HL-60 (cell line): ENCODE measurements at regions not wholly inside any gene's neighbourhood (a gene's known extent, or its start where the extent isn't known, plus 50 kb on each side); places are given as distances from the start of the nearest gene placed in this dataset.

Source experiments
- DNase-seq, 2 experiments: peaks; one replicate each; pipeline ENCODE4 v3.0.0-alpha.2; 2010 to 2020; ENCODE audit warnings: low read depth in 1 of 2, low spot score in 1 of 2
- H3K27ac ChIP-seq: fragments of 250-450 bp; sonication (Bioruptor Pico); replicated peaks from 2 replicates; pipeline ENCODE4 v1.5.1; 2020; ENCODE audit warnings: mild to moderate bottlenecking, moderate library complexity
- H3K27me3 ChIP-seq: fragments of 250-450 bp; sonication (Bioruptor Pico); 2 replicates; pipeline ENCODE4 v1.5.1; 2021; ENCODE audit warnings: mild to moderate bottlenecking, moderate library complexity; ENCODE audit not compliant: insufficient read depth, poor library complexity, severe bottlenecking
- H3K4me3 ChIP-seq: replicated peaks from 2 replicates; pipeline ENCODE4 v1.5.1; 2011; ENCODE audit warnings: mild to moderate bottlenecking, control low read depth, low read length; ENCODE audit not compliant: insufficient read depth
- CTCF ChIP-seq: IDR thresholded peaks from one replicate; pipeline ENCODE4 v1.5.1; 2011; ENCODE audit warnings: low read length, control low read depth, inconsistent platforms; ENCODE audit not compliant: insufficient read depth
- GABPA ChIP-seq: IDR thresholded peaks from 2 replicates; pipeline ENCODE4 v1.6.1; 2012; ENCODE audit warnings: low read depth
- POLR2AphosphoS5 ChIP-seq: IDR thresholded peaks from 2 replicates; pipeline ENCODE4 v1.6.1; 2012; ENCODE audit warnings: low read depth
- SPI1 ChIP-seq: IDR thresholded peaks from 2 replicates; pipeline ENCODE4 v1.6.1; 2012; ENCODE audit warnings: low read depth, mild to moderate bottlenecking, borderline replicate concordance
- TF ChIP-seq, protein P1 (sequence below): IDR thresholded peaks from 2 replicates; pipeline ENCODE4 v1.6.1; 2012; ENCODE audit warnings: low read depth; ENCODE audit not compliant: insufficient replicate concordance

GRCh38 chr17:79368521-79368920, 242.3 kb downstream of the RBFOX3 start:
- no peak for DNase-seq
- Histone ChIP-seq H3K4me3 (no peak overlapping the region), H3K27me3 (no peaks in the 10 kb centered on the region), H3K27ac (no peak overlapping the region)
- TF ChIP-seq, protein P1, sequence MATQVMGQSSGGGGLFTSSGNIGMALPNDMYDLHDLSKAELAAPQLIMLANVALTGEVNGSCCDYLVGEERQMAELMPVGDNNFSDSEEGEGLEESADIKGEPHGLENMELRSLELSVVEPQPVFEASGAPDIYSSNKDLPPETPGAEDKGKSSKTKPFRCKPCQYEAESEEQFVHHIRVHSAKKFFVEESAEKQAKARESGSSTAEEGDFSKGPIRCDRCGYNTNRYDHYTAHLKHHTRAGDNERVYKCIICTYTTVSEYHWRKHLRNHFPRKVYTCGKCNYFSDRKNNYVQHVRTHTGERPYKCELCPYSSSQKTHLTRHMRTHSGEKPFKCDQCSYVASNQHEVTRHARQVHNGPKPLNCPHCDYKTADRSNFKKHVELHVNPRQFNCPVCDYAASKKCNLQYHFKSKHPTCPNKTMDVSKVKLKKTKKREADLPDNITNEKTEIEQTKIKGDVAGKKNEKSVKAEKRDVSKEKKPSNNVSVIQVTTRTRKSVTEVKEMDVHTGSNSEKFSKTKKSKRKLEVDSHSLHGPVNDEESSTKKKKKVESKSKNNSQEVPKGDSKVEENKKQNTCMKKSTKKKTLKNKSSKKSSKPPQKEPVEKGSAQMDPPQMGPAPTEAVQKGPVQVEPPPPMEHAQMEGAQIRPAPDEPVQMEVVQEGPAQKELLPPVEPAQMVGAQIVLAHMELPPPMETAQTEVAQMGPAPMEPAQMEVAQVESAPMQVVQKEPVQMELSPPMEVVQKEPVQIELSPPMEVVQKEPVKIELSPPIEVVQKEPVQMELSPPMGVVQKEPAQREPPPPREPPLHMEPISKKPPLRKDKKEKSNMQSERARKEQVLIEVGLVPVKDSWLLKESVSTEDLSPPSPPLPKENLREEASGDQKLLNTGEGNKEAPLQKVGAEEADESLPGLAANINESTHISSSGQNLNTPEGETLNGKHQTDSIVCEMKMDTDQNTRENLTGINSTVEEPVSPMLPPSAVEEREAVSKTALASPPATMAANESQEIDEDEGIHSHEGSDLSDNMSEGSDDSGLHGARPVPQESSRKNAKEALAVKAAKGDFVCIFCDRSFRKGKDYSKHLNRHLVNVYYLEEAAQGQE, result no peak
- TF ChIP-seq SPI1 (no peak), POLR2AphosphoS5 (no peak), GABPA (no peak), CTCF (no peak)

- no peak for TF ChIP-seq CTCF
- TF ChIP-seq, protein P1, result no peak
- TF ChIP-seq GABPA, result no peak
- TF ChIP-seq SPI1, result no peak
- TF ChIP-seq POLR2AphosphoS5, result no peak
- no peak overlapping the region for H3K4me3 ChIP-seq
- H3K27ac ChIP-seq, result no peak overlapping the region
- no peak for DNase-seq
- no peaks in the 10 kb centered on the region for H3K27me3 ChIP-seq
These were observed 243.8 kb downstream of the RBFOX3 start for GRCh38 chr17:79366988-79367571.

DNA sequence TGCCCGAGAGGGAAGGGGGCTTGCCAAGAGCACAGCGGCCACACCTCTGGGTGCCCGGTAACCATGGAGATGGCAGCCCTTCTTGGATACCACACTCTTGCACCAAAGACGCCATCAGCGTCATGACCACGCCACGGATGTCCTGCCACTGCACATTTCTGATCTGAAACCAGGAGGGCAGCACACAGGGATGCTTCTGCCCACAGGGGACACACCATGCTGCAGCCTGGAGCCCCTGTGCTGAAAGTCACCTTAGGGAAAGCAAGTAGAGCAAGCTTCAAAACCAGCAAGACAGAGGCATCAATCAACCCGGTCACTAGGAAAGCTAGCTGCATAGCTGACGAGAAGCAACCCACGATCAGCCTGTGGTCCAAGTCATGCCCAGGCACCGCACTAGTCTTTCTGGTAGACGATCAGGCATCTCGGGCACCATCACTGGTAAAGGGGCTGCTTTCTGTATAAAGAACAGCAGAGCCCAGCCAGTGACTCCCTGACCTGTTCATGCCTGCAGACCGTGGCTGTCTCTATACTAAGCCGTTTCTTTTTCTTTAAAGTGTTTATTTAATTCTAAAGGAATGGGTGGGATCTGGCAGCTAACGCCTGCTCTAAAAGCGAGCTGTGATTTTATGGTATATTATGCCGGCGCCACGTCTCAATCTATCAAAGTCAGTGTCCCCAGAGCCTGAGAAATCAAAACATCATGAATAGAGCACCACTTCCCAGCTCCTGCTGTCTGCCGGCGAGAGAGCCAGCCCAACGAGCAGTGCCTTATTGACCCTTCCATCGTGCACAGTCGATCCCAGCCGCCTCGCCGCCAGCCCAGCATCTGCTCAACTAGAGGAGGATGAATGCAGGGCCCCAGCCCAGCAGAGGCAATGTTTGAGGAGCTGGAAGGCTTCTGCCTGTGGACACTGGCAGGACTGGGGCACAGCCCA, 244.7 kb downstream of the RBFOX3 start:
- TF ChIP-seq SPI1 (no peak), POLR2AphosphoS5 (no peak), GABPA (no peak), CTCF (no peak)
- TF ChIP-seq, protein P1, result no peak
- Histone ChIP-seq H3K4me3 (no peak overlapping the region), H3K27me3 (no peaks in the 10 kb centered on the region), H3K27ac (no peak overlapping the region)
- DNase-seq, result no peak
